ENCODE measurements at regions not wholly inside any gene's neighbourhood (a gene's known extent, or its start where the extent isn't known, plus 50 kb on each side); places are given as distances from the start of the nearest gene placed in this dataset.

GRCh38 chr14:25400607-25401206, 350.8 kb upstream of the STXBP6 start:
- Histone ChIP-seq H3K27me3 (no peaks in the 10 kb centered on the region), H3K36me3 (no peaks in the 10 kb centered on the region), H3K27ac (replicated peaks in 1 of 4) (no peak overlapping the region), H3K4me3 (no peak overlapping the region), H3K4me1 (no peaks in the 10 kb centered on the region), H3K9me3 (no peaks in the 10 kb centered on the region)
- TF ChIP-seq CTCF (IDR thresholded peaks at IDR 0.05): peak; percentile 51 to 78 (median 72)
- TF ChIP-seq EP300 (IDR thresholded peaks at IDR 0.05): no peak
- DNase-seq (ENCODE audit: extremely low spot score): no peak
- intact Hi-C loops (cut with DNase I): loop anchor here (10.0 kb wide), 1 partner anchor 686 kb away; no protein-coding TSS in a partner anchor
- WGBS: 24% methylated on average over 12 of the region's 12 CpGs

DNA sequence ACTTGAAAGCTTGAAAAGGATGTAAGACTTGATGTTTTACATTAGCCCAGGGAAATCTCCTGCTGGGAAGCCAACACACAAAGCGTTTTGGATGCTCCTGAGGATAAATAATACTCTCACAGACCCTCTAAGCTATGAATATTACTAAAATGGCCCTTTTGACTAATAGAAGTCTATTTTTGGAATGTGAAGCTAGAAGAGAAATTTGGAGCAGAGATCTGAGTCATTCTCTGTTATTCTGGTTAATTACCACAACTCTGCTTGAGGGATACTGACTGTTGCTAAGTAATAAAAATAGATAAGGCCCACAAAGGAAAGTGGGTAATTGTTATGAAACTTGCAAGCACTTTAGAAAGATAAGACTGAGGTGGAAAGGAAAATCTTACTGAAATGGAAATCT, 346.2 kb upstream of the STXBP6 start:
- intact Hi-C loops (cut with DNase I): no loop called here
- 67% methylated on average over 1 of the region's 1 CpG for WGBS
- DNase-seq (ENCODE audit: extremely low spot score): no peak
- Histone ChIP-seq H3K4me1 (peaks cover 0 to 4% (median 0%) of the 10 kb centered on the region in 4 donors), H3K9me3 (no peaks in the 10 kb centered on the region), H3K27me3 (no peaks in the 10 kb centered on the region), H3K36me3 (no peaks in the 10 kb centered on the region), H3K27ac (replicated peaks in 1 of 4) (no peak overlapping the region), H3K4me3 (no peak overlapping the region)
- no peak for TF ChIP-seq CTCF (IDR thresholded peaks at IDR 0.05)
- TF ChIP-seq EP300 (IDR thresholded peaks at IDR 0.05): no peak
- no peak for TF ChIP-seq POLR2AphosphoS5 (IDR thresholded peaks at IDR 0.05)
- no peak for TF ChIP-seq POLR2A (IDR thresholded peaks at IDR 0.05; ENCODE audit: low read depth)

- H3K27ac ChIP-seq (replicated peaks in 1 of 4): no peak overlapping the region
- TF ChIP-seq CTCF (IDR thresholded peaks at IDR 0.05) (no peak), EP300 (IDR thresholded peaks at IDR 0.05) (no peak), POLR2AphosphoS5 (IDR thresholded peaks at IDR 0.05) (no peak), POLR2A (IDR thresholded peaks at IDR 0.05; ENCODE audit: low read depth) (no peak)
- 60% methylated on average over 3 of the region's 3 CpGs for WGBS
- no peak overlapping the region for H3K4me3 ChIP-seq
- H3K27me3 ChIP-seq: no peaks in the 10 kb centered on the region
- intact Hi-C loops (cut with DNase I): no loop called here
- H3K4me1 ChIP-seq: peaks cover 0 to 4% (median 0%) of the 10 kb centered on the region in 4 donors
- H3K9me3 ChIP-seq: no peaks in the 10 kb centered on the region
- no peak for DNase-seq (ENCODE audit: extremely low spot score)
- no peaks in the 10 kb centered on the region for H3K36me3 ChIP-seq
These were observed 344.9 kb upstream of the STXBP6 start for GRCh38 chr14:25394791-25395391.

- Histone ChIP-seq H3K27me3 (no peaks in the 10 kb centered on the region), H3K4me3 (no peak overlapping the region), H3K4me1 (peaks cover 0 to 4% (median 0%) of the 10 kb centered on the region in 4 donors), H3K27ac (replicated peaks in 1 of 4) (no peak overlapping the region), H3K9me3 (no peaks in the 10 kb centered on the region), H3K36me3 (no peaks in the 10 kb centered on the region)
- TF ChIP-seq CTCF (IDR thresholded peaks at IDR 0.05) (no peak), POLR2A (IDR thresholded peaks at IDR 0.05; ENCODE audit: low read depth) (no peak), POLR2AphosphoS5 (IDR thresholded peaks at IDR 0.05) (no peak)
- intact Hi-C loops (cut with DNase I): no loop called here
- no peak for DNase-seq (ENCODE audit: extremely low spot score)
These were observed 344.4 kb upstream of the STXBP6 start for GRCh38 chr14:25394356-25394755.

- intact Hi-C loops (cut with DNase I): no loop called here
- TF ChIP-seq CTCF (IDR thresholded peaks at IDR 0.05): no peak
- TF ChIP-seq EP300 (IDR thresholded peaks at IDR 0.05): no peak
- TF ChIP-seq POLR2AphosphoS5 (IDR thresholded peaks at IDR 0.05): no peak
- no peak for TF ChIP-seq POLR2A (IDR thresholded peaks at IDR 0.05; ENCODE audit: low read depth)
These were observed 340.0 kb upstream of the STXBP6 start for GRCh38 chr14:25389948-25390347.

More at GRCh38 chr14:25389948-25390347, 340.0 kb upstream of the STXBP6 start:
- H3K36me3 ChIP-seq: no peaks in the 10 kb centered on the region
- peaks cover 0 to under 1% (median 0%) of the 10 kb centered on the region in 4 donors for H3K4me1 ChIP-seq
- 71% methylated on average over 2 of the region's 2 CpGs for WGBS
- no peaks in the 10 kb centered on the region for H3K27me3 ChIP-seq
- no peak overlapping the region for H3K4me3 ChIP-seq
- H3K27ac ChIP-seq (replicated peaks in 1 of 4): no peak overlapping the region
- no peak for DNase-seq (ENCODE audit: extremely low spot score)
- no peaks in the 10 kb centered on the region for H3K9me3 ChIP-seq

All from esophagus muscularis mucosa (tissue), 4 donors.